Lower lobe of right lung (tissue), 2 donors: ENCODE measurements at regions not wholly inside any gene's neighbourhood (a gene's known extent, or its start where the extent isn't known, plus 50 kb on each side); places are given as distances from the start of the nearest gene placed in this dataset.

ENCODE experiments used
- ATAC-seq, 2 donors: fragments of 200-7000 bp; cut with Tn5 transposase; one replicate each; pipeline ENCODE4 v1.9.1; 2020 to 2022; ENCODE audit warnings: mild to moderate bottlenecking in 2 of 2, moderate library complexity in 2 of 2
- DNase-seq: peaks from one replicate; pipeline ENCODE4 v3.0.0-alpha.2; 2020
- H3K27ac ChIP-seq: fragments of 200-600 bp; one replicate; pipeline ENCODE4 v1.8.0; 2022
- H3K27me3 ChIP-seq: fragments of 200-600 bp; one replicate; pipeline ENCODE4 v1.8.0; 2022; ENCODE audit warnings: low read depth
- H3K36me3 ChIP-seq: fragments of 200-600 bp; one replicate; pipeline ENCODE4 v1.8.0; 2022; ENCODE audit warnings: mild to moderate bottlenecking
- H3K4me1 ChIP-seq: fragments of 200-600 bp; one replicate; pipeline ENCODE4 v1.8.0; 2022
- H3K4me3 ChIP-seq: fragments of 200-600 bp; one replicate; pipeline ENCODE4 v1.8.0; 2022; ENCODE audit warnings: mild to moderate bottlenecking
- H3K9me3 ChIP-seq: fragments of 200-600 bp; one replicate; pipeline ENCODE4 v1.8.0; 2022
- CTCF ChIP-seq: fragments of 200-600 bp; IDR thresholded peaks from one replicate; pipeline ENCODE4 v1.8.0; 2022; ENCODE audit warnings: antibody characterized with exemption, mild to moderate bottlenecking
- intact Hi-C: fragments of 100-400 bp; cut with DNase I; formaldehyde crosslinking; loops from one replicate; pipeline ENCODE4 v1.11.0; 2022
- donor health status: DM: no; HTN: yes; CAD: no; lungs with severe emphysema.

DNA sequence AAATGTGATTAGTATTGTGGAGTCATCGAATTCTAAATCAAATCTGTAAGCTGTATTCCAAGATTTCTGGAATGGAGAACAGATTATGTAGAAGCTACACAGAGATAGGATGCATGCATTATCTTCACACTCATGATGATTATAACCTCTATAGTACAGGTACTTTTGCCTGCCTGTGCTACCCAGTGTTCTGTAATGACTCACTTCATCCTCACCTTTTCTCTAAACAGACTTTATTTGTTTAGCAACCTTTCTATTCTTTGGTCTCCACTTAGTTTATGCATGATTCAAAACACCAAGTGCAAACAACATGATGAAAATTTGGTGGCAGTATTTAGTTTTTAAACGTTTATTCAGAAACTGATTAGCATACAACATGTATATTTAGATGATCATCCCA is 68.4 kb upstream of the PRPS1L1 start:
- no peaks in the 10 kb centered on the region for H3K27me3 ChIP-seq
- H3K4me3 ChIP-seq, result no peak overlapping the region
- H3K27ac ChIP-seq, result no peak overlapping the region
- ATAC-seq, result no peak
- TF ChIP-seq CTCF, result no peak
- DNase-seq, result no peak
- no peaks in the 10 kb centered on the region for H3K36me3 ChIP-seq
- intact Hi-C loops, result no loop called here
- H3K9me3 ChIP-seq, result no peaks in the 10 kb centered on the region
- no peaks in the 10 kb centered on the region for H3K4me1 ChIP-seq

DNA sequence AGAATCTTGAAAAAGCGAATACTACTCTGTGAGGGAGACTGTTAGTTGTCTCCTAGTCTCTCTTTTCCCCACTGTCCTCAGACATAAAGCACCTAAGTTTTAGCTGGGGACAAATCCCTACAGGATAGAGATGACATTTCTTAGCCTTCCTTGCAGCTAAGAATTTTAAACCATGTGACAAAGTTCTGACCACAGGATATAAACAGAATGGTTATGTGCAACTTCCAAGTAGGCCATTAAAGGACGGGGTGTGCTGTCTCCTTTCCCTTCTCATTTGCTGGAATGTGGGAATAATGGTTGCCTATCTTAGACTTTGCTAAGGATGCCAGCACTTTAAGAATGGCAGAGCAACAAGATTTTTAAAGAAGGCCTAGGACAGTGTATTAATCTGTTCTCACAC is 74.9 kb upstream of the PRPS1L1 start:
- intact Hi-C loops, result no loop called here
- Histone ChIP-seq H3K4me3 (no peak overlapping the region), H3K36me3 (no peaks in the 10 kb centered on the region), H3K9me3 (no peaks in the 10 kb centered on the region), H3K4me1 (no peaks in the 10 kb centered on the region), H3K27me3 (no peaks in the 10 kb centered on the region), H3K27ac (no peak overlapping the region)
- ATAC-seq (no peak), DNase-seq (no peak)
- TF ChIP-seq CTCF, result no peak

- TF ChIP-seq CTCF, result no peak
- ATAC-seq, result no peak
These were observed 76.0 kb upstream of the PRPS1L1 start for GRCh38 chr7:18103436-18104218.

DNA sequence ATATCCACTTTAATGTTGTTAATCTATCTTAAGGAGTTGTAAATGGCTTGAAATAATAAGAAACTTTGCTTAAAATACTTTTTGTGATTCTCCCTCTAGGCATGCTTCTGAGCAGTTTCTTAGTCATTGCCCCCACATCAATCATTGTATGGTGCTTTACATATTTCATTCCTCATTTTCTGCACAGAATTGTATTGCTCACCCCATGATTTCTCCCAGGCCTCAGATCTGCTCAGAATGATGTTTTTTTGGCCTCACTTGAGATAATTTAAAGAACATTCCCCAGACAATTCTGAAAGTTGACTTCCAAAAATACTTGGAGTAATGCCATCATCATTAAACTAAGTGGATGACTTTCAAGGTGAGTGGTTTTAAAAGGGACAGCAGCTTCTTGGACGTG is 82.1 kb upstream of the PRPS1L1 start:
- Histone ChIP-seq H3K4me3 (no peak overlapping the region), H3K27ac (no peak overlapping the region), H3K36me3 (no peaks in the 10 kb centered on the region), H3K27me3 (no peaks in the 10 kb centered on the region), H3K9me3 (no peaks in the 10 kb centered on the region), H3K4me1 (no peaks in the 10 kb centered on the region)
- ATAC-seq, result no peak
- intact Hi-C loops, result no loop called here
- TF ChIP-seq CTCF, result no peak
- DNase-seq, result no peak

More at GRCh38 chr7:18103436-18104218, 76.0 kb upstream of the PRPS1L1 start:
- no peaks in the 10 kb centered on the region for H3K27me3 ChIP-seq
- H3K4me1 ChIP-seq, result no peaks in the 10 kb centered on the region
- H3K4me3 ChIP-seq, result no peak overlapping the region
- no peak for DNase-seq
- no peak overlapping the region for H3K27ac ChIP-seq
- no peaks in the 10 kb centered on the region for H3K36me3 ChIP-seq
- no peaks in the 10 kb centered on the region for H3K9me3 ChIP-seq
- intact Hi-C loops, result no loop called here

DNA sequence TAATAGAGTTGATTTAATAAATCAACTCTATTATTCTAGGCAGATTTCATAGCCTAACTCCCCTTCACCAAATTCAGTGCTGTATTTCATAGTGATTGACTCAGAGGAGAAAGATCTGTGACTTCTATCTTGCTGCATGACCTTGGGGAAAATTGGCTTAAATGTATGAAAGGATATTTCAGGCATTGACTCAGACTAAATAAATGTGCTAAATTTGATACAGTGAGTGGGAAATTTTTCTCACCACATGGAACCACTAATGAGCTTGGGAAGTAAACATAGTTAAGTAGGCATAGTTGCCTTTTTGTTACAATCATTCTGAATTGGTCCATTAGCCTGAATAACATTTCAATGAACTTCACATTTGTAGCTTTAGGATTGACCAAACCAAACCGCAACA is 89.0 kb upstream of the PRPS1L1 start:
- DNase-seq (no peak), ATAC-seq (no peak)
- Histone ChIP-seq H3K36me3 (no peaks in the 10 kb centered on the region), H3K4me3 (no peak overlapping the region), H3K9me3 (no peaks in the 10 kb centered on the region), H3K27ac (no peak overlapping the region), H3K4me1 (no peaks in the 10 kb centered on the region), H3K27me3 (no peaks in the 10 kb centered on the region)
- no peak for TF ChIP-seq CTCF
- intact Hi-C loops, result no loop called here
